GM21390 (cell line): ENCODE measurements at regions not wholly inside any gene's neighbourhood (a gene's known extent, or its start where the extent isn't known, plus 50 kb on each side); places are given as distances from the start of the nearest gene placed in this dataset.
"Not testable (repeated sequence)": the region's sequence is repeated elsewhere in the genome, so short reads cannot be mapped to it uniquely, and the experiment has no call there.

ENCODE experiments used
- ATAC-seq: cut with Tn5 transposase; IDR thresholded peaks from one replicate; pipeline ENCODE4 v1.9.1; 2021; ENCODE audit not compliant: unreplicated experiment

- ATAC-seq: no peak
Observed at GRCh38 chr3:124133366-124133940, 141.5 kb upstream of the ROPN1 start.

GRCh38 chr3:124137216-124137615 lies 145.3 kb upstream of the ROPN1 start:
- ATAC-seq: no peak

- no peak for ATAC-seq
Observed at GRCh38 chr3:124138148-124138547, 146.2 kb upstream of the ROPN1 start.

- no peak for ATAC-seq
Observed at GRCh38 chr3:124140746-124141145, 148.8 kb upstream of the ROPN1 start.

GRCh38 chr3:124142389-124142970 lies 150.6 kb upstream of the ROPN1 start:
- ATAC-seq: no peak

GRCh38 chr3:124143047-124143446 lies 151.1 kb upstream of the ROPN1 start:
- no peak for ATAC-seq

GRCh38 chr3:124144035-124144814 lies 152.3 kb upstream of the ROPN1 start:
- no peak for ATAC-seq

GRCh38 chr3:124147429-124147828 lies 155.5 kb upstream of the ROPN1 start:
- no peak for ATAC-seq

- ATAC-seq: no peak
Observed at GRCh38 chr3:124147946-124148345, 156.0 kb upstream of the ROPN1 start.

GRCh38 chr3:124149081-124149480 lies 157.2 kb upstream of the ROPN1 start:
- ATAC-seq: no peak

GRCh38 chr3:124149771-124150170 lies 157.8 kb upstream of the ROPN1 start:
- no peak for ATAC-seq

- ATAC-seq: not testable (repeated sequence)
Observed at GRCh38 chr3:124152891-124153290, 161.0 kb upstream of the ROPN1 start.

- ATAC-seq: no peak
Observed at GRCh38 chr3:124156866-124157712, 165.2 kb upstream of the ROPN1 start.

- ATAC-seq: no peak
Observed at GRCh38 chr3:124157748-124158147, 165.8 kb upstream of the ROPN1 start.

- no peak for ATAC-seq
Observed at GRCh38 chr3:124158168-124158881, 166.4 kb upstream of the ROPN1 start.

GRCh38 chr3:124161448-124161847 lies 169.5 kb upstream of the ROPN1 start:
- no peak for ATAC-seq

GRCh38 chr3:124163689-124164088 lies 171.8 kb upstream of the ROPN1 start:
- ATAC-seq: no peak

- ATAC-seq: no peak
Observed at GRCh38 chr3:124168271-124168670, 176.3 kb upstream of the ROPN1 start.

- no peak for ATAC-seq
Observed at GRCh38 chr3:124172283-124172682, 180.4 kb upstream of the ROPN1 start.

- no peak for ATAC-seq
Observed at GRCh38 chr3:124172816-124173215, 180.9 kb upstream of the ROPN1 start.

GRCh38 chr3:124174476-124174875 lies 182.6 kb upstream of the ROPN1 start:
- ATAC-seq: no peak
